Tibial nerve (tissue), 4 donors: ENCODE measurements at regions not wholly inside any gene's neighbourhood (a gene's known extent, or its start where the extent isn't known, plus 50 kb on each side); places are given as distances from the start of the nearest gene placed in this dataset.

ENCODE experiments used
- CTCF ChIP-seq, 5 experiments: fragments of 200-600 bp in 3 of 5; fragments of 450-650 bp in 2 of 5; sonication (generic) in 3 of 5; IDR thresholded peaks; one replicate each; pipeline ENCODE4 v1.5.1; 2016 to 2019; ENCODE audit warnings: antibody characterized with exemption in 5 of 5, mild to moderate bottlenecking in 3 of 5, moderate library complexity in 2 of 5
- EP300 ChIP-seq, 2 donors: sonication (generic); formaldehyde crosslinking; IDR thresholded peaks; one replicate each; pipeline ENCODE4 v1.6.1; 2017; ENCODE audit warnings: antibody characterized with exemption in 2 of 2, mild to moderate bottlenecking in 1 of 2
- POLR2A ChIP-seq, 2 donors: fragments of 450-650 bp; IDR thresholded peaks; one replicate each; pipeline ENCODE4 v1.6.1; 2017; ENCODE audit warnings: antibody characterized with exemption in 2 of 2, mild to moderate bottlenecking in 2 of 2, moderate library complexity in 2 of 2

GRCh38 chr3:164418414-164418813 is 659.9 kb downstream of the SI start:
- no peak for TF ChIP-seq CTCF (IDR thresholded peaks at IDR 0.05)
- TF ChIP-seq EP300 (IDR thresholded peaks at IDR 0.05) = no peak
- TF ChIP-seq POLR2A (IDR thresholded peaks at IDR 0.05) = no peak
